Mesendoderm (in vitro differentiated cells): ENCODE measurements at regions not wholly inside any gene's neighbourhood (a gene's known extent, or its start where the extent isn't known, plus 50 kb on each side); places are given as distances from the start of the nearest gene placed in this dataset.
A peak's percentile ranks its signal among the peaks of the same experiment; 100 is the strongest.

Experiments used
- DNase-seq: peaks from one replicate; pipeline ENCODE4 v3.0.0; 2013
- H2AK5ac ChIP-seq: 2 replicates; pipeline ENCODE4 v1.6.1; 2013; ENCODE audit warnings: low read length, inconsistent platforms
- H2BK120ac ChIP-seq: 2 replicates; pipeline ENCODE4 v1.6.1; 2013; ENCODE audit warnings: low read depth, mild to moderate bottlenecking, low read length, moderate library complexity, mixed read lengths
- H2BK15ac ChIP-seq: replicated peaks from 2 replicates; pipeline ENCODE4 v1.6.1; 2013; ENCODE audit warnings: low read depth, mild to moderate bottlenecking, moderate library complexity
- H2BK5ac ChIP-seq: 2 replicates; pipeline ENCODE4 v1.6.1; 2013; ENCODE audit warnings: low read length, inconsistent platforms
- H3K18ac ChIP-seq: 2 replicates; pipeline ENCODE4 v1.6.1; 2013; ENCODE audit warnings: mild to moderate bottlenecking, low read length, mixed read lengths
- H3K23ac ChIP-seq: one replicate; pipeline ENCODE4 v1.6.1; 2013; ENCODE audit warnings: low read length
- H3K27ac ChIP-seq: 2 replicates; pipeline ENCODE4 v1.5.1; 2013; ENCODE audit warnings: low read depth, mild to moderate bottlenecking, inconsistent platforms, low read length, moderate library complexity
- H3K27me3 ChIP-seq: 2 replicates; pipeline ENCODE4 v1.6.1; 2013; ENCODE audit warnings: low read length, control low read depth, mild to moderate bottlenecking, inconsistent platforms; ENCODE audit not compliant: insufficient read depth, poor library complexity
- H3K36me3 ChIP-seq: 2 replicates; pipeline ENCODE4 v1.6.1; 2013; ENCODE audit warnings: low read length, inconsistent platforms; ENCODE audit not compliant: control insufficient read depth, insufficient read depth
- H3K4ac ChIP-seq: one replicate; pipeline ENCODE4 v1.6.1; 2013; ENCODE audit warnings: low read depth, mild to moderate bottlenecking, low read length, moderate library complexity
- H3K4me1 ChIP-seq: 2 replicates; pipeline ENCODE4 v1.6.1; 2013; ENCODE audit warnings: low read depth, low read length, inconsistent platforms; ENCODE audit not compliant: control insufficient read depth
- H3K4me2 ChIP-seq: 2 replicates; pipeline ENCODE4 v1.6.1; 2013; ENCODE audit warnings: low read length
- H3K4me3 ChIP-seq: 2 replicates; pipeline ENCODE4 v1.5.1; 2013; ENCODE audit warnings: mild to moderate bottlenecking, low read length
- H3K56ac ChIP-seq: one replicate; pipeline ENCODE4 v1.6.1; 2013; ENCODE audit warnings: low read length
- H3K79me1 ChIP-seq: 2 replicates; pipeline ENCODE4 v1.6.1; 2013; ENCODE audit warnings: low read length, inconsistent platforms
- H3K79me2 ChIP-seq: 2 replicates; pipeline ENCODE4 v1.6.1; 2013; ENCODE audit warnings: mild to moderate bottlenecking, low read length; ENCODE audit not compliant: control insufficient read depth, insufficient read depth
- H3K9ac ChIP-seq: 2 replicates; pipeline ENCODE4 v1.6.1; 2013; ENCODE audit warnings: low read length, inconsistent platforms
- H4K5ac ChIP-seq: one replicate; pipeline ENCODE4 v1.6.1; 2013; ENCODE audit warnings: low read length
- H4K8ac ChIP-seq: one replicate; pipeline ENCODE4 v1.6.1; 2013; ENCODE audit warnings: low read depth, mild to moderate bottlenecking, control low read depth, low read length, moderate library complexity
- WGBS: extraction: QIAGEN DNeasy Blood & Tissue Kit; methylation state at CpG from one replicate; pipeline ENCODE4 v1.1.7; 2013; ENCODE audit warnings: low lambda C conversion rate, missing lambda C conversion rate; ENCODE audit not compliant: insufficient coverage; ENCODE audit errors: extremely low coverage; 5-methylcytosine and 5-hydroxymethylcytosine counted together

- Histone ChIP-seq H3K27ac (no peak overlapping the region), H4K8ac (no peak overlapping the region), H3K56ac (no peak overlapping the region), H3K27me3 (no peaks in the 10 kb centered on the region), H3K9ac (no peak overlapping the region), H3K4me2 (no peak overlapping the region), H3K4me1 (no peaks in the 10 kb centered on the region), H3K36me3 (no peaks in the 10 kb centered on the region), H4K5ac (no peak overlapping the region), H3K79me1 (no peaks in the 10 kb centered on the region), H2BK120ac (no peak overlapping the region), H3K4ac (no peak overlapping the region), H3K79me2 (no peaks in the 10 kb centered on the region), H3K23ac (no peak overlapping the region), H2AK5ac (no peak overlapping the region), H3K4me3 (no peak overlapping the region), H2BK5ac (no peak overlapping the region), H2BK15ac (no peak overlapping the region), H3K18ac (no peak overlapping the region)
- WGBS = no CpG with 5 or more reads among the region's 3 CpGs
- DNase-seq = no peak
These were observed 246.8 kb upstream of the NWD2 start for GRCh38 chr4:36997727-36998126.

DNA sequence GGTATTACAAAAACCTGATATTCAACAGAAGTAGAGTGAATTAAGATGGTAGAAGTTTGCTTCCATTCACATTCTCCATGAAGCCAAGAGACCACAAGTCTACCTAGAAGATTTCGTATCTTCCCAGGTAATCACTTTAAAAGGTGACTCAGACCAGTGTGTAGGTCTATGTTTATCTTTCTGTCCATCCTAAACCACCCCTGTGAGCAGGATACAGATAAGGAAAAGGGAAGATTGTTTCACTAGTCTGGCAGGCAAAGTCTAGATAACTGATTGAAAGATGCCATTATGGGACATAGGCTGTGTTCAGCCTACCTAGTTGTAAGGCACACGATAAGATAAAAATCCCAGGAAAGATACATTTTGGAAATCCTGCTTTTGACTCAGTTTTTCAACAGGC, 244.3 kb upstream of the NWD2 start:
- no peak overlapping the region for H4K5ac ChIP-seq
- no peak overlapping the region for H3K23ac ChIP-seq
- no peak overlapping the region for H3K27ac ChIP-seq
- WGBS = no CpG with 5 or more reads among the region's 2 CpGs
- H2BK120ac ChIP-seq = no peak overlapping the region
- H3K4ac ChIP-seq = no peak overlapping the region
- H3K79me2 ChIP-seq = no peaks in the 10 kb centered on the region
- H4K8ac ChIP-seq = no peak overlapping the region
- H2BK15ac ChIP-seq = no peak overlapping the region
- H3K56ac ChIP-seq = no peak overlapping the region
- H3K4me2 ChIP-seq = no peak overlapping the region
- no peak overlapping the region for H3K4me3 ChIP-seq
- no peak overlapping the region for H3K18ac ChIP-seq
- H3K36me3 ChIP-seq = no peaks in the 10 kb centered on the region
- no peaks in the 10 kb centered on the region for H3K79me1 ChIP-seq
- DNase-seq = peak; percentile 2
- no peak overlapping the region for H3K9ac ChIP-seq
- no peaks in the 10 kb centered on the region for H3K27me3 ChIP-seq
- no peaks in the 10 kb centered on the region for H3K4me1 ChIP-seq
- H2BK5ac ChIP-seq = no peak overlapping the region
- H2AK5ac ChIP-seq = no peak overlapping the region

- no CpG with 5 or more reads among the region's 30 CpGs for WGBS
- no peaks in the 10 kb centered on the region for H3K4me1 ChIP-seq
- no peak for DNase-seq
These were observed 242.7 kb upstream of the NWD2 start for GRCh38 chr4:37001688-37002436.

DNA sequence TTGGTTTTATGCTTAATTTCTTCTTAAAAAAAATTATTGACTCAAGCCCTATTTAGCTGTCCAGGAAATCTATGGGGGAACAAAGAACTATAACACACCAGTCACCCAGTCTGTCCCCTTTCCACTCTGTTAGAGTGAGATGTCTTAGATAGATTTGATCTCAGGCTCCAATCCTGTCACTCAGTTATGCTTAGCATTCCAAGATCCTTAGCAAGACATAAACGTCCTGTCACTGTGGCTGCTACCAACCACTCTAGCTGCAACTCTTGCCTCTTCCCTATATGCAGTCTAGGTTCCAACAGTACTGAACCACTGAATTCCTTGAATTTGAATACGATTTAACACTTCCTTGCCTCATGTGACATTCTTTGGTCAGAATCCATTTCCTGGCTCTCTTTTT, 241.9 kb upstream of the NWD2 start:
- no peaks in the 10 kb centered on the region for H3K79me1 ChIP-seq
- peak overlapping the region; percentile 75 for H4K5ac ChIP-seq
- no peaks in the 10 kb centered on the region for H3K4me1 ChIP-seq
- H3K23ac ChIP-seq = no peak overlapping the region
- no peaks in the 10 kb centered on the region for H3K36me3 ChIP-seq
- H3K4ac ChIP-seq = no peak overlapping the region
- no peak overlapping the region for H4K8ac ChIP-seq
- H3K4me3 ChIP-seq = no peak overlapping the region
- peak; percentile 37 for DNase-seq
- H3K27ac ChIP-seq = no peak overlapping the region
- H3K79me2 ChIP-seq = no peaks in the 10 kb centered on the region
- no peak overlapping the region for H2AK5ac ChIP-seq
- H3K27me3 ChIP-seq = no peaks in the 10 kb centered on the region
- no peak overlapping the region for H3K18ac ChIP-seq
- no peak overlapping the region for H3K9ac ChIP-seq
- no peak overlapping the region for H2BK5ac ChIP-seq
- no peak overlapping the region for H2BK120ac ChIP-seq
- no peak overlapping the region for H3K56ac ChIP-seq
- H3K4me2 ChIP-seq = no peak overlapping the region
- no CpG with 5 or more reads among the region's 2 CpGs for WGBS
- H2BK15ac ChIP-seq = no peak overlapping the region

More at GRCh38 chr4:37001688-37002436, 242.7 kb upstream of the NWD2 start:
- H3K4me3 ChIP-seq = no peak overlapping the region
- no peak overlapping the region for H4K8ac ChIP-seq
- no peak overlapping the region for H3K23ac ChIP-seq
- H2BK120ac ChIP-seq = no peak overlapping the region
- no peak overlapping the region for H3K4ac ChIP-seq
- H3K27ac ChIP-seq = no peak overlapping the region
- H3K27me3 ChIP-seq = no peaks in the 10 kb centered on the region
- H3K9ac ChIP-seq = no peak overlapping the region
- H4K5ac ChIP-seq = no peak overlapping the region
- H3K4me2 ChIP-seq = no peak overlapping the region
- H3K79me1 ChIP-seq = no peaks in the 10 kb centered on the region
- no peaks in the 10 kb centered on the region for H3K79me2 ChIP-seq
- H2BK5ac ChIP-seq = no peak overlapping the region
- no peak overlapping the region for H3K18ac ChIP-seq
- H3K56ac ChIP-seq = no peak overlapping the region
- H2AK5ac ChIP-seq = no peak overlapping the region
- no peaks in the 10 kb centered on the region for H3K36me3 ChIP-seq
- H2BK15ac ChIP-seq = no peak overlapping the region

DNA sequence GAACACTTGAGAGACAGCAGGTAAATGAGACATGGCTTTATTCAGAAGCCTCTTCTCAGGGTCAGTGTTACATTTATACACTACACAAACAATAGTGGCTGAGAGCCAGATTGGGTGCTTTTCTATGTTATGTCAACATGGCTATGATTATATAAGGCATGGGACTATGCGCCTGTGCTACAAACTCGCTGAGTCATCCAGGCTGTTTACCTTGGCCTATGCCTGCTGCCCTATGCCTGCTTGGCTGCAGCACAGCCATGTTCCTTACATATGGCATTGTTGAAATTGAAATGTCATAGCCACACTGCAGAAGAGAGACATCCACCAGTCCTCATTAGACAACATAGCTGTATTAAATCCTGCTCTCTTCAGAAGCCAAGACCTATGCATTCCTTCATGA, 236.3 kb upstream of the NWD2 start:
- Histone ChIP-seq H3K79me1 (no peaks in the 10 kb centered on the region), H3K4me2 (no peak overlapping the region), H3K27me3 (no peaks in the 10 kb centered on the region), H3K36me3 (no peaks in the 10 kb centered on the region), H3K9ac (no peak overlapping the region), H3K23ac (no peak overlapping the region), H3K4ac (no peak overlapping the region), H2AK5ac (no peak overlapping the region), H3K79me2 (no peaks in the 10 kb centered on the region), H3K56ac (no peak overlapping the region), H3K4me3 (no peak overlapping the region), H4K5ac (no peak overlapping the region), H2BK5ac (no peak overlapping the region), H3K4me1 (no peaks in the 10 kb centered on the region), H4K8ac (no peak overlapping the region), H2BK120ac (no peak overlapping the region), H2BK15ac (no peak overlapping the region), H3K27ac (no peak overlapping the region), H3K18ac (no peak overlapping the region)
- WGBS = no CpG with 5 or more reads among the region's 2 CpGs
- peak; percentile 20 for DNase-seq

- no peak overlapping the region for H3K4me3 ChIP-seq
- H2AK5ac ChIP-seq = no peak overlapping the region
- H3K27me3 ChIP-seq = no peaks in the 10 kb centered on the region
- H3K79me1 ChIP-seq = no peaks in the 10 kb centered on the region
- H4K5ac ChIP-seq = no peak overlapping the region
- no peaks in the 10 kb centered on the region for H3K36me3 ChIP-seq
- H4K8ac ChIP-seq = no peak overlapping the region
- no peaks in the 10 kb centered on the region for H3K79me2 ChIP-seq
- no peak overlapping the region for H3K56ac ChIP-seq
- no peak overlapping the region for H2BK120ac ChIP-seq
- H3K18ac ChIP-seq = no peak overlapping the region
- no peak for DNase-seq
- H2BK15ac ChIP-seq = no peak overlapping the region
- no peak overlapping the region for H3K4ac ChIP-seq
- H3K4me1 ChIP-seq = no peaks in the 10 kb centered on the region
- no peak overlapping the region for H3K9ac ChIP-seq
- no peak overlapping the region for H3K23ac ChIP-seq
- H3K27ac ChIP-seq = no peak overlapping the region
- H3K4me2 ChIP-seq = no peak overlapping the region
- no peak overlapping the region for H2BK5ac ChIP-seq
These were observed 230.0 kb upstream of the NWD2 start for GRCh38 chr4:37014584-37014983.
